ENCODE measurements at regions not wholly inside any gene's neighbourhood (a gene's known extent, or its start where the extent isn't known, plus 50 kb on each side); places are given as distances from the start of the nearest gene placed in this dataset.
"Not testable (repeated sequence)": the region's sequence is repeated elsewhere in the genome, so short reads cannot be mapped to it uniquely, and the experiment has no call there.

DNA sequence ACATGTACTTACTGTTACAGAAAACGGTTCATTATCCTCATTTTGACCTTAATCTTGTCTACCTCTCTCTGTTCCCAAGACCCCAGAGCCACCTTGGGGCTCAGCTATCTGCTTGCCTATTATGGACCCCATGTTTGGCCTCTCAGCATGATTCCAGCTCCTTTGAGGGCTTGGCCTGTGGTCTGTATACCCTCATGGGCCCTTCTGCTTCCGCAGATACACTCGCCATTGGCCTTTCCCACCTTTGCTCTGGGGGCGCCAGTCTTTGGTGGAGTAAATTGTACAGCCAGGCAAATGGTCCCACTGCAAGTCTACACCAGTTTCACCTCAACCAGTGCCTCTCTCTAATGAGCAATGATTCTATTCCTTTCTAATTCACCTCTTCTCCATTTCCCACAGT lies 109.2 kb upstream of the ZNF746 start:
- no peak overlapping the region for H3K27ac ChIP-seq (ENCODE audit: low read depth, low read length)
- no peaks in the 10 kb centered on the region for H3K27me3 ChIP-seq (ENCODE audit: insufficient read depth, low read length)
- Mint-ChIP-seq H3K4me3 (no peak overlapping the region), H3K36me3 (peaks cover 38 to 70% of the 10 kb centered on the region in 2 donors), H3K4me1 (peaks cover 2 to 16% (median 6%) of the 10 kb centered on the region in 4 donors), H3K27me3 (no peaks in the 10 kb centered on the region), H3K27ac (peak overlapping the region in 4 of 7 donors; percentile 22 to 77 (median 61)), H3K9me3 (peaks cover 0 to 2% (median 0%) of the 10 kb centered on the region in 8 donors)
- H3K4me1 ChIP-seq (ENCODE audit: insufficient read depth, low read length) = no peaks in the 10 kb centered on the region
- DNase-seq = no peak
- ChIA-PET POLR2A (ENCODE audit: partially characterized antibody) (no interaction called here), CTCF (ENCODE audit: partially characterized antibody) (no interaction called here)
- H3K9me3 ChIP-seq (ENCODE audit: control insufficient read depth in 1 of 2, low read length in 2 of 2) = no peaks in the 10 kb centered on the region
- intact Hi-C loops (cut with micrococcal nuclease) = no loop called here
- H3K4me3 ChIP-seq (ENCODE audit: low read length in 2 of 2) = no peak overlapping the region
- H3K36me3 ChIP-seq (ENCODE audit: insufficient read depth, low read length) = peaks cover 9% of the 10 kb centered on the region

DNA sequence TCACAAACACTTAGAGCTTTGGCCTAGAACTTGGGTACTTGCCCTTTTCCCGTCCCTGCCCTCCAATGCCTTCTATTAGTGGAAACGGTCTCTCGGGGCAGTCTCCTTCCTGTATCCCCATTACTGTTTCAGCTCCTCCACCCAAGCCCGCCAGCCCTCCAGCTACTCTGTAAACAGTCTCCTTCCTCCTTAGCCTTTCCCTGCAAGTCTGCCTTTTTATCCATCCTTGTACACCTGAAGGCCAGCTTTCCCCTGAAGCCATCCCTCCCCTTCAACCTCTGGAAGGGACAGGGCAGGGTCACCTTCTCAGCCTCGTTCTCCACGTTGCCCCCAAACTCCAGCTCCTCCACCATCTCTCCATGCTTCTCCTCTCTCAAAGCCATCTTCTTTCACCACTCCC lies 108.1 kb upstream of the ZNF746 start:
- intact Hi-C loops (cut with micrococcal nuclease) = no loop called here
- Mint-ChIP-seq H3K4me1 (peaks cover 10 to 27% (median 14%) of the 10 kb centered on the region in 4 donors), H3K27me3 (no peaks in the 10 kb centered on the region), H3K36me3 (peaks cover 34 to 68% of the 10 kb centered on the region in 2 donors), H3K27ac (peak overlapping the region in 2 of 7 donors; percentile 65 to 81), H3K9me3 (peaks cover 0 to 2% (median 0%) of the 10 kb centered on the region in 8 donors), H3K4me3 (no peak overlapping the region)
- ChIA-PET CTCF (ENCODE audit: partially characterized antibody) (interaction anchor here (0.9 to 1.3 kb wide), 2 partner anchors 20 to 22 kb away, joined by 3 read pairs; no protein-coding TSS in a partner anchor), POLR2A (ENCODE audit: partially characterized antibody) (no interaction called here)
- no peak for DNase-seq
- H3K36me3 ChIP-seq (ENCODE audit: insufficient read depth, low read length) = peaks cover 10% of the 10 kb centered on the region
- H3K9me3 ChIP-seq (ENCODE audit: control insufficient read depth in 1 of 2, low read length in 2 of 2) = no peaks in the 10 kb centered on the region
- H3K4me1 ChIP-seq (ENCODE audit: insufficient read depth, low read length) = peaks cover 6% of the 10 kb centered on the region
- H3K27me3 ChIP-seq (ENCODE audit: insufficient read depth, low read length) = no peaks in the 10 kb centered on the region
- no peak overlapping the region for H3K27ac ChIP-seq (ENCODE audit: low read depth, low read length)
- no peak overlapping the region for H3K4me3 ChIP-seq (ENCODE audit: low read length in 2 of 2)

DNA sequence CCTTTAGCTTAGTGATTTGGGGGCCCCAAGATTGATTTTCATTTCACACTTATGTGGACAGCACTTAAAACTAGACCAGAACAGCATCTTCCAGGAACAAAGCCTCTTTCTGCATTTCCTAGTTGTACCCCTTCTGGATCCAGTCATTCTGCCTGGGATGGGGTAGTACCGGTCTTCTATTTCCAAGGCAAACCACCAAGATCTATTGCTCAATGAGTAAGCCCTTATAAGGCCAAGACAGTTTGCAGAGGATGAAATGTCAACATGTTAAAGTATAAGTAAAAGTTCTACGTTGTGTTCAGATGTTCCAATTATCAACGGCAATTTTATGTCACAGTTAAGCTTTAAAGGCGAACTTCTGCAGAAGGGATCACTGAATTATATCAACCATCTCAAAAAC lies 106.9 kb upstream of the ZNF746 start:
- Histone ChIP-seq H3K27me3 (ENCODE audit: insufficient read depth, low read length) (no peaks in the 10 kb centered on the region), H3K9me3 (ENCODE audit: control insufficient read depth in 1 of 2, low read length in 2 of 2) (no peaks in the 10 kb centered on the region), H3K27ac (ENCODE audit: low read depth, low read length) (no peak overlapping the region), H3K4me1 (ENCODE audit: insufficient read depth, low read length) (peaks cover 18% of the 10 kb centered on the region), H3K36me3 (ENCODE audit: insufficient read depth, low read length) (peaks cover 10% of the 10 kb centered on the region), H3K4me3 (ENCODE audit: low read length in 2 of 2) (no peak overlapping the region)
- Mint-ChIP-seq H3K9me3 (peaks cover 0 to 2% (median 0%) of the 10 kb centered on the region in 8 donors), H3K27ac (peak overlapping the region in 1 of 7 donors; percentile 3), H3K4me1 (peaks cover 20 to 39% (median 24%) of the 10 kb centered on the region in 4 donors), H3K27me3 (no peaks in the 10 kb centered on the region), H3K36me3 (peaks cover 30 to 66% of the 10 kb centered on the region in 2 donors), H3K4me3 (no peak overlapping the region)
- POLR2A ChIA-PET (ENCODE audit: partially characterized antibody) = no interaction called here
- intact Hi-C loops (cut with micrococcal nuclease) = no loop called here
- DNase-seq = no peak
- CTCF ChIA-PET (ENCODE audit: partially characterized antibody) = interaction anchor here (1.3 to 2.4 kb wide), 2 partner anchors 21 kb away, joined by 3 to 10 read pairs; no protein-coding TSS in a partner anchor

DNA sequence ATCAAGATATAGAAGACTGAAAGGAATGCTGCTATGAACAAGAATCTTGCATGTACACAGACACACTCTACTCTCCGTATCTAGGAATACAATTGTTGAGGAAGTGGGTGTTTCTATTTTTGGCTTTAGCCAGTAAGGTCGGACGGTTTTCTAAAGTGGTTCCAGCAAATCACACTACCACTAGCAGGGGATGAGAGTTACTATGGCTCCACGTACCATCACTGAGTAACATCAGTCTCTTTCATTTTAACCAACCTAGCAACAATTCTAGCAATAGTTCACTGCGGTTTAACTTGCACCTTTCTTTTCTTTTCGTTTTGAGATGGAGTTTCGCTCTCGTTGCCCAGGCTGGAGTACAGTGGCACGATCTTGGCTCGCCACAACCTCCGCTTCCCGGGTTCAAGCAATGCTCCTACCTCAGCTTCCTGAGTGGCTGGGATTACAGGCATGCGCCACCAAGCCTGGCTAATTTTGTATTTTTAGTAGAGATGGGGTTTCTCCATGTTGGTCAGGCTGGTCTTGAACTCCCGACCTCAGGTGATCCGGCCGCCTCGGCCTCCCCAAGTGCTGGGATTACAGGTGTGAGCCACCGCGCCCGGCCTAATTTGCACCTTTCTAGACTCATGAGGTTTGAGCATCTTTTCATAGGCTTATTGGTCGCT lies 103.2 kb upstream of the ZNF746 start:
- Mint-ChIP-seq H3K4me1 (peaks cover 22 to 43% (median 32%) of the 10 kb centered on the region in 4 donors), H3K4me3 (peak overlapping the region; percentile 61 to 83 (median 73)), H3K36me3 (peaks cover 21 to 53% of the 10 kb centered on the region in 2 donors), H3K27ac (peak overlapping the region; percentile 17 to 93 (median 87))
- CTCF ChIA-PET (ENCODE audit: partially characterized antibody) = interaction anchor here (2.2 kb wide), 1 partner anchor 24 kb away, joined by 6 read pairs; no protein-coding TSS in a partner anchor
- POLR2A ChIA-PET (ENCODE audit: partially characterized antibody) = interaction anchor here (0.7 to 1.0 kb wide), 2 partner anchors 20 to 23 kb away, joined by 3 to 4 read pairs; no protein-coding TSS in a partner anchor
- not testable (repeated sequence) for H3K27me3 ChIP-seq (ENCODE audit: insufficient read depth, low read length); H3K27me3 Mint-ChIP-seq; H3K4me3 ChIP-seq (ENCODE audit: low read length in 2 of 2); H3K36me3 ChIP-seq (ENCODE audit: insufficient read depth, low read length); H3K27ac ChIP-seq (ENCODE audit: low read depth, low read length); H3K9me3 Mint-ChIP-seq; H3K9me3 ChIP-seq (ENCODE audit: control insufficient read depth in 1 of 2, low read length in 2 of 2)
- peak; percentile 33 to 68 (median 52) for DNase-seq
- intact Hi-C loops (cut with micrococcal nuclease) = loop anchor here (1.0 kb wide), 1 partner anchor 24 kb away; no protein-coding TSS in a partner anchor
- H3K4me1 ChIP-seq (ENCODE audit: insufficient read depth, low read length) = peaks cover 26% of the 10 kb centered on the region

DNA sequence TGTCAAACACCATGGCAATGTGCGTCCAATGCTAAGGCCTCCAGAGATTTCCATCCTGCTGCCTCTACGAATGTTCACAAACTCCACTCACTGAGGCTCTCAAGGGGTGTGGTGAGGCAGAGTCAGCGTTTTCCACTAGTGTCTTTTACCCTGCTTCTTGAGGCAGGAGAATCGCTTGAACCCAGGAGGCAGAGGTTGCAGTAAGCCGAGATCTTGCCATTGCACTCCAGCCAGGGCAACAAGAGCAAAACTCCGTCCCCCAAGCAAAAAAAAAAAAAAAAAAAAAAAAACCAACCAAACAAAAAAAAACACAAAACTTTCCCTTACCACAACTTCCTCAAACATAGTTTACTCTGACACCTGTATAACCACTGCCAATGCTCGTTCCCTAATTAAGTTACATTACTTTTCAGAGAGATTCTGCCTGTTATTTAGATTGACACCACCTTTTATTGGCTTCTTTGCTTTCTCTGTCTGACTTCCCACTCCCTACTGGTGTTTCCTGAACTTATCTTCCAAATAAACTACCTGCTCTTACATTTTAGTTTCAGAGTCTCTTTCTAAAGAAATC lies 102.1 kb upstream of the ZNF746 start:
- H3K9me3 ChIP-seq (ENCODE audit: control insufficient read depth in 1 of 2, low read length in 2 of 2) = no peaks in the 10 kb centered on the region
- H3K27ac ChIP-seq (ENCODE audit: low read depth, low read length) = peak overlapping the region; percentile 2
- peaks cover 4% of the 10 kb centered on the region for H3K36me3 ChIP-seq (ENCODE audit: insufficient read depth, low read length)
- H3K36me3 Mint-ChIP-seq = peaks cover 27 to 53% of the 10 kb centered on the region in 2 donors
- H3K9me3 Mint-ChIP-seq = peaks cover 0 to 2% (median 0%) of the 10 kb centered on the region in 8 donors
- peak overlapping the region; percentile 61 to 83 (median 71) for H3K4me3 Mint-ChIP-seq
- peak overlapping the region; percentile 61 to 93 (median 87) for H3K27ac Mint-ChIP-seq
- no peaks in the 10 kb centered on the region for H3K27me3 Mint-ChIP-seq
- intact Hi-C loops (cut with micrococcal nuclease) = loop anchor here (1.0 kb wide), 1 partner anchor 25 kb away; no protein-coding TSS in a partner anchor
- POLR2A ChIA-PET (ENCODE audit: partially characterized antibody) = interaction anchor here (1.3 kb wide), 1 partner anchor 25 kb away, joined by 6 read pairs; no protein-coding TSS in a partner anchor
- CTCF ChIA-PET (ENCODE audit: partially characterized antibody) = interaction anchor here (2.2 kb wide), 1 partner anchor 25 kb away, joined by 6 read pairs; no protein-coding TSS in a partner anchor
- peaks cover 19 to 41% (median 30%) of the 10 kb centered on the region in 4 donors for H3K4me1 Mint-ChIP-seq
- peaks cover 26% of the 10 kb centered on the region for H3K4me1 ChIP-seq (ENCODE audit: insufficient read depth, low read length)
- H3K4me3 ChIP-seq (ENCODE audit: low read length in 2 of 2) = no peak overlapping the region
- no peaks in the 10 kb centered on the region for H3K27me3 ChIP-seq (ENCODE audit: insufficient read depth, low read length)
- peak in 3 of 5 donors; percentile 28 to 44 (median 37) for DNase-seq

DNA sequence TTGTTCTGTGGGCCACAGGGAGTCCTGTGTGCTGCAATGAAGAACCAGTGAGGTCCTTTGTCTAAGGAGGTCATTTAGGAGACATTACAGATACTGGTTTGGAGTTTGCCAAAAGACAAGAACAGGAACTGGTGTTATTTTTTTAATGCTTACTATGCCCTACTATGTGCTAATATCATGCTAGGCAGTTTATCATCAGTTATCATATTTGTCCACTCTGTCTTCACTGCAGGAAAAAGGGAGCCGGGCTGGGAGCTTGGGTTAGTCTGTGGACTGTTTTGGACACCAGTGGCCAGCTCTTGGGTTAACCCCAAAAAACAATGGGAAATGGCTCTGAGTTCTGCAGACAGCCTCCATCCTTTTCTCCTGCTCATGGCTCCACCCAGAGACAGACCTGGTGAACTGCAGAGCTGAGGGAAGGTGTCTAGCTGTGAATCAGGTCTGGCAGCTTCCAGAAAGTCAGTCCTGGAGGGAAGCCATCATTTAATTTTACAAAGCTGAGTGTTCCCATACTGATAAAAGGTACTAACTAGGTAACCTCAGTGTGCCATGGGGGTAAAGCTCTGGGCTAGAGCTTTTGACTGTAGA lies 101.2 kb upstream of the ZNF746 start:
- CTCF ChIA-PET (ENCODE audit: partially characterized antibody) = interaction anchor here (2.2 kb wide), 1 partner anchor 26 kb away, joined by 6 read pairs; no protein-coding TSS in a partner anchor
- Histone ChIP-seq H3K4me3 (ENCODE audit: low read length in 2 of 2) (no peak overlapping the region), H3K36me3 (ENCODE audit: insufficient read depth, low read length) (peaks cover 7% of the 10 kb centered on the region), H3K27ac (ENCODE audit: low read depth, low read length) (no peak overlapping the region), H3K9me3 (ENCODE audit: control insufficient read depth in 1 of 2, low read length in 2 of 2) (no peaks in the 10 kb centered on the region), H3K27me3 (ENCODE audit: insufficient read depth, low read length) (no peaks in the 10 kb centered on the region), H3K4me1 (ENCODE audit: insufficient read depth, low read length) (peaks cover 26% of the 10 kb centered on the region)
- Mint-ChIP-seq H3K4me1 (peaks cover 19 to 44% (median 32%) of the 10 kb centered on the region in 4 donors), H3K4me3 (no peak overlapping the region), H3K36me3 (peaks cover 32 to 54% of the 10 kb centered on the region in 2 donors), H3K27ac (peak overlapping the region in 3 of 7 donors; percentile 53 to 87 (median 55)), H3K9me3 (peaks cover 0 to 2% (median 0%) of the 10 kb centered on the region in 8 donors), H3K27me3 (no peaks in the 10 kb centered on the region)
- POLR2A ChIA-PET (ENCODE audit: partially characterized antibody) = interaction anchor here (1.3 kb wide), 1 partner anchor 26 kb away, joined by 6 read pairs; no protein-coding TSS in a partner anchor
- no peak for DNase-seq
- intact Hi-C loops (cut with micrococcal nuclease) = no loop called here

DNA sequence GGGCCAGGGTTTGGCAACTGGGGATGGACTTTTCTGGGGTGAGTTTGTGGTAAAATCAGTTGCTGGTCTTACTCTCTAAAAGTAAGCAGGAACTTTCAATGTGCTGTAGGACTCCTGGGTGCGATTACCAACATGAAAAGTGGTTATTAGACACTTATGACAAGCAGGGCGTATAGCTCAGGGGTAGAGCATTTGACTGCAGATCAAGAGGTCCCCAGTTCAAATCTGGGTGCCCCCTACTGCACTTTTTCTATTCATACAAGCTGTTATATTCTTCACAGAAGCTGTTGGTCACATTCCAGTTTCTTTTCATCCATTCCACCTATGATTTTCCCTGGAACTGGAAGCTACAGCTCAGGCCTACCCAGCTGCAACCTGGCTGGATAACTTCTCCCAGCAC lies 100.2 kb upstream of the ZNF746 start:
- H3K4me1 ChIP-seq (ENCODE audit: insufficient read depth, low read length) = peaks cover 26% of the 10 kb centered on the region
- H3K27ac ChIP-seq (ENCODE audit: low read depth, low read length); H3K27me3 ChIP-seq (ENCODE audit: insufficient read depth, low read length); H3K4me3 Mint-ChIP-seq; H3K27ac Mint-ChIP-seq; H3K9me3 ChIP-seq (ENCODE audit: control insufficient read depth in 1 of 2, low read length in 2 of 2); DNase-seq; intact Hi-C loops (cut with micrococcal nuclease); H3K27me3 Mint-ChIP-seq; POLR2A ChIA-PET (ENCODE audit: partially characterized antibody); H3K36me3 ChIP-seq (ENCODE audit: insufficient read depth, low read length); H3K4me3 ChIP-seq (ENCODE audit: low read length in 2 of 2); H3K9me3 Mint-ChIP-seq: not testable (repeated sequence)
- CTCF ChIA-PET (ENCODE audit: partially characterized antibody) = interaction anchor here (0.6 kb wide), 1 partner anchor 299 kb away, joined by 3 read pairs; no protein-coding TSS in a partner anchor
- H3K4me1 Mint-ChIP-seq = peaks cover 19 to 41% (median 30%) of the 10 kb centered on the region in 4 donors
- peaks cover 34 to 52% of the 10 kb centered on the region in 2 donors for H3K36me3 Mint-ChIP-seq
